ENCODE measurements at regions not wholly inside any gene's neighbourhood (a gene's known extent, or its start where the extent isn't known, plus 50 kb on each side); places are given as distances from the start of the nearest gene placed in this dataset.
"Not testable (repeated sequence)": the region's sequence is repeated elsewhere in the genome, so short reads cannot be mapped to it uniquely, and the experiment has no call there.

DNA sequence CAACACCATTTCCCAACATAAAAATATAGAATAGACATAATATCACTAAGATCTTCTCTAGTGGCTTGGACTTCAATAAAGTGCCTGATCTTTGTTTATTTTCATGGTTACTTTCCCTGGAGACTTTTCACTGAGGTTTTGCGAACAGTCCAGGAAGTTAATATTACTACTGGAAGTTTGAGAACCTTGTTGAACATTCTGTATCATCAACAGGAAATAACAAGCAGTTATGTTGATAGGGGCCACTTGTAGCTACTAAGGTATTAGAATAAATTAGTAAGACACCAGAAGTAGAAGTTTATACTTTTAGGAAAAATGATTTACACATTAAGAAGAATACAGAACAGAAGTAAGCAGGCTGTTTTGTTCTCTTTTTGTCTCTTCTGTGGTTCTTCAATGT, 180.2 kb downstream of the TFAP2B start:
- Histone ChIP-seq H3K36me3 (no peaks in the 10 kb centered on the region), H3K9me3 (no peaks in the 10 kb centered on the region), H3K4me1 (no peaks in the 10 kb centered on the region), H3K4me3 (no peak overlapping the region), H3K27me3 (no peaks in the 10 kb centered on the region), H3K27ac (no peak overlapping the region)
- TF ChIP-seq, protein P1, sequence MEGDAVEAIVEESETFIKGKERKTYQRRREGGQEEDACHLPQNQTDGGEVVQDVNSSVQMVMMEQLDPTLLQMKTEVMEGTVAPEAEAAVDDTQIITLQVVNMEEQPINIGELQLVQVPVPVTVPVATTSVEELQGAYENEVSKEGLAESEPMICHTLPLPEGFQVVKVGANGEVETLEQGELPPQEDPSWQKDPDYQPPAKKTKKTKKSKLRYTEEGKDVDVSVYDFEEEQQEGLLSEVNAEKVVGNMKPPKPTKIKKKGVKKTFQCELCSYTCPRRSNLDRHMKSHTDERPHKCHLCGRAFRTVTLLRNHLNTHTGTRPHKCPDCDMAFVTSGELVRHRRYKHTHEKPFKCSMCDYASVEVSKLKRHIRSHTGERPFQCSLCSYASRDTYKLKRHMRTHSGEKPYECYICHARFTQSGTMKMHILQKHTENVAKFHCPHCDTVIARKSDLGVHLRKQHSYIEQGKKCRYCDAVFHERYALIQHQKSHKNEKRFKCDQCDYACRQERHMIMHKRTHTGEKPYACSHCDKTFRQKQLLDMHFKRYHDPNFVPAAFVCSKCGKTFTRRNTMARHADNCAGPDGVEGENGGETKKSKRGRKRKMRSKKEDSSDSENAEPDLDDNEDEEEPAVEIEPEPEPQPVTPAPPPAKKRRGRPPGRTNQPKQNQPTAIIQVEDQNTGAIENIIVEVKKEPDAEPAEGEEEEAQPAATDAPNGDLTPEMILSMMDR (IDR thresholded peaks at IDR 0.05), result no peak
- DNase-seq (ENCODE audit: low spot score), result no peak

DNA sequence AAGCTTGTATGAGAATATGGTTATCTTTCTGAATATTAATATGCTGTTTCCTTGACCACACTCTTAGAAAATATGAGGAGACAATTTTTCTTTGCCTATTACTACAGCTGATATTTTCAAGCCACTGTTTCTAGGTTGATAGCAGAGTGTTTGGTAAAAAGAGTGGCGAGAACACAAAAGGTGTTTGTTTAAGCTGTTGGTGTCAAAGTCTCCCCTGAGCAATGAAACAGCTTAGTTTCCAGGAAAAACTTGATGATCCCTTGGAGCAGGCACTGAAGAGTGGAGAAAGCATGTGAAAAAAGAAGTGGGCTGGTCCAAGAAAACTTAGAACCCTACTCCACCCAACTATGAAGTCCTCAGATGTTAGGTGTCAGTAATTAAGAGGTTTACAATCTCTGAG, 182.7 kb downstream of the TFAP2B start:
- no peak for DNase-seq (ENCODE audit: low spot score)
- H3K36me3 ChIP-seq, result no peaks in the 10 kb centered on the region
- no peak overlapping the region for H3K4me3 ChIP-seq
- TF ChIP-seq, protein P1 (IDR thresholded peaks at IDR 0.05), result no peak
- no peak overlapping the region for H3K27ac ChIP-seq
- H3K4me1 ChIP-seq, result no peaks in the 10 kb centered on the region
- no peaks in the 10 kb centered on the region for H3K27me3 ChIP-seq
- no peaks in the 10 kb centered on the region for H3K9me3 ChIP-seq

DNA sequence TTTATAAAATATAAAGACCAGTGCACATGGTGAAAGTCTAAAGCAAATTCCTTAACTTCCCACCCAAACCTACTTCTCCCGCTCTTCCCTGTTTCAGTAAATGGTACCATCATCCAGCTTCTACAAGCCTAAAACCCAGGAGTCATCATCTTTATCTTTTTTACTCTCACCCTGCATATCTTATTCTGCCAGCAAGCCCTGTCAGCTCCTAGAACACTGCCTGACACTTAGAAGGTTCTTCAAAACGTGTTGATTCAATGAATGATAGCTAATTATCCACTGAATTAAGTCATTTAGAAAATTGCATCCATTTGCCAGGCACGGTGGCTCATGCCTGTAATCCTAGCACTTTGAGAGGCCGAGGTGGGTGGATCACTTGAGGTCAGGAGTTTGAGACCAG, 185.7 kb downstream of the TFAP2B start:
- Histone ChIP-seq H3K27ac (no peak overlapping the region), H3K27me3 (no peaks in the 10 kb centered on the region), H3K36me3 (no peaks in the 10 kb centered on the region), H3K4me3 (no peak overlapping the region), H3K9me3 (no peaks in the 10 kb centered on the region), H3K4me1 (no peaks in the 10 kb centered on the region)
- no peak for DNase-seq (ENCODE audit: low spot score)
- TF ChIP-seq, protein P1 (IDR thresholded peaks at IDR 0.05), result no peak

GRCh38 chr6:51005779-51006178, 187.1 kb downstream of the TFAP2B start:
- no peak overlapping the region for H3K4me3 ChIP-seq
- DNase-seq (ENCODE audit: low spot score), result no peak
- TF ChIP-seq, protein P1 (IDR thresholded peaks at IDR 0.05), result no peak
- no peaks in the 10 kb centered on the region for H3K9me3 ChIP-seq
- no peaks in the 10 kb centered on the region for H3K36me3 ChIP-seq
- H3K27ac ChIP-seq, result no peak overlapping the region
- H3K27me3 ChIP-seq, result no peaks in the 10 kb centered on the region
- H3K4me1 ChIP-seq, result no peaks in the 10 kb centered on the region

GRCh38 chr6:51007237-51007636, 188.6 kb downstream of the TFAP2B start:
- no peaks in the 10 kb centered on the region for H3K27me3 ChIP-seq
- no peaks in the 10 kb centered on the region for H3K4me1 ChIP-seq
- H3K9me3 ChIP-seq, result no peaks in the 10 kb centered on the region
- TF ChIP-seq, protein P1 (IDR thresholded peaks at IDR 0.05), result no peak
- no peak for DNase-seq (ENCODE audit: low spot score)
- H3K4me3 ChIP-seq, result no peak overlapping the region
- no peaks in the 10 kb centered on the region for H3K36me3 ChIP-seq
- no peak overlapping the region for H3K27ac ChIP-seq

DNA sequence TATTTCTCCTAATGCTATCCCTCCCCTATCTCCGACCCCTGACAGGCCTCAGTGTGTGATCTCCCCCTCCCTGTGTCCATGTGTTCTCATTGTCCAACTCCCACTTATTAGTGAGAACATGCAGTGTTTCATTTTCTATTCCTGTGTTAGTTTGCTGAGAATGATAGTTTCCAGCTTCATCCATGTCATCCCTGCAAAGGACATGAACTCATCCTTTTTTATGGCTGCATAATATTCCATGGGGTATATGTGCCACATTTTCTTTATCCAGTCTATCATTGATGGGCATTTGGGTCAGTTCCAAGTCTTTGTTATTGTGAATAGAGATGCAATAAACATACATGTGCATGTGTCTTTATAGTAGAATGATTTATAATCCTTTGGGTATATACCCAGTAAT, 190.0 kb downstream of the TFAP2B start:
- H3K4me1 ChIP-seq; H3K36me3 ChIP-seq; DNase-seq (ENCODE audit: low spot score); H3K9me3 ChIP-seq; H3K27ac ChIP-seq; H3K4me3 ChIP-seq; H3K27me3 ChIP-seq: not testable (repeated sequence)
